ENCODE measurements at regions not wholly inside any gene's neighbourhood (a gene's known extent, or its start where the extent isn't known, plus 50 kb on each side); places are given as distances from the start of the nearest gene placed in this dataset.

DNA sequence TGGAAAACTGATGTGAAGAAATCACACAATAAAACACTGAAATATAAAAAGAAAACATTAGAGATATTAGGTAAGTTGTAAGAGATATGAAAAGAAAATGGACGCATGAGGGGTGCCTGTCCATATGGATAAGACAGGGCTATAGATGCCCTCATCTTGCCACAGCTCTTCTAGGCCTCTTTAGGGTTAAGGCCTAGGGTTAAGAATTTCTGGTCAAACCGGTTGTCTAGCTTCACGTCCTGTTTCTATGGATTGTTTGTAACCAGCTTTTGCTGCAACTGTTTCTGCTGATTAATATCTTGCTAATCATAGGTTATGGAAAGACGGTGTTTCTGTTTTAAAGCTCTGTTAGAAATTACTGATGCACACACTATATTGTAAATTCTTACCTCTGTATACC lies 389.9 kb upstream of the CTNND2 start:
- ATAC-seq (no peak), DNase-seq (no peak)
- Histone ChIP-seq H3K4me1 (no peaks in the 10 kb centered on the region), H3K27ac (no peak overlapping the region), H3K36me3 (replicated peaks in 1 of 2; ENCODE audit: insufficient read depth in 1 of 2, low read depth in 2 of 2) (no peaks in the 10 kb centered on the region), H3K4me3 (no peak overlapping the region), H3K27me3 (no peaks in the 10 kb centered on the region), H3K9me3 (no peaks in the 10 kb centered on the region)
- 54 to 62% methylated on average over 4 of the region's 4 CpGs for WGBS, 2 donors
- TF ChIP-seq CTCF (IDR thresholded peaks at IDR 0.05) (no peak), POLR2A (IDR thresholded peaks at IDR 0.05) (no peak)
- intact Hi-C loops (cut with DNase I), result no loop called here

DNA sequence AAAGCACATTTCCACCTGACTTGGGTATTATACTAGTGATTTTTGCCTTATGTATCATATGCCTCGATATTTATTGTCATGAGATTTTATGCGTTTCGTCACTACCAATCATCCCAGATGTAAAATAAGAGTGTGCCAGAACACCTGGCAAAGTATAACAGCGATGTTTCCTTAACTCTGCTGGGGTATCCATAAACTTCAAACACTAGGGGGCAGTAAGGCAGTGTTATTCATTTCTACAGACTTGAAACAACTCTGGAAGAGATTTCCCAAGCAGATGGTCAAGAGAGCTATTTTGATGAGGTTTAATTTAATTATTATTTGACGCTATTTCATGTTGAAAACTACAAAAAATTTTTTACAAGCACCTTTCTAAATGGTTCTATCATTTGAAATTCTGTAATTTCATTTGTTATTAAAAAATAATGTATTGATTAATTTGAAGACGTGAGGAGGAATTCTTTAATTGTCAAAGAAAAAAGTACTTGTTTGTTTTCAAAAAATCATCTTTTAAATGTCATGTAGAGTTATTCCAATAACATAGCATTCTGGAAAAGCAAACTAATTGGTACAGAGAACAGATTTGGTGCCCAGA lies 388.5 kb upstream of the CTNND2 start:
- no peaks in the 10 kb centered on the region for H3K4me1 ChIP-seq
- DNase-seq (no peak), ATAC-seq (no peak)
- no peak overlapping the region for H3K27ac ChIP-seq
- H3K9me3 ChIP-seq, result no peaks in the 10 kb centered on the region
- H3K27me3 ChIP-seq, result no peaks in the 10 kb centered on the region
- no peaks in the 10 kb centered on the region for H3K36me3 ChIP-seq (replicated peaks in 1 of 2; ENCODE audit: insufficient read depth in 1 of 2, low read depth in 2 of 2)
- TF ChIP-seq CTCF (IDR thresholded peaks at IDR 0.05), result peak in 5 of 7 experiments; percentile 16 to 37 (median 24)
- no peak for TF ChIP-seq POLR2A (IDR thresholded peaks at IDR 0.05)
- intact Hi-C loops (cut with DNase I), result no loop called here
- WGBS, 2 donors, result 28 to 30% methylated on average over 6 of the region's 6 CpGs
- H3K4me3 ChIP-seq, result no peak overlapping the region

DNA sequence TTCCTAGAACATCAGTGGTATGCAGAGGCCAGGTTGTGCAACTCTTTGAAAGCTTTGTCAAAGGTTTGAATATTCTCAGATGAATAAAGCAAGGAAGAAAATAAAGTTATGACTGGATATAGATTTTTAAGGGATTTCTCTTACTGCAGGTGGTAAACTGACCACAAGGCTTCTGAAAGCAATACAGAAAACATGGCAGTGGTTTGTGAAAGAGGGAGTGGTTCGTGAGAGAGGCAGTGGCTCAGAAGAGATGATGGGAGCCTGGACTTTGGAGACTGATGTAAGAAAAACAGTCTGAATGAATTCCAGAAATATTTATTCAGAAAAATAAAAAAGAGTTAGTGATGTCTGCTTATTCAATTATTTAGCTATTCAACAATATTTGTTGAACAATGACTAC lies 380.4 kb upstream of the CTNND2 start:
- 38 to 44% methylated on average over 1 of the region's 1 CpG for WGBS, 2 donors
- intact Hi-C loops (cut with DNase I), result no loop called here
- ATAC-seq (no peak), DNase-seq (no peak)
- Histone ChIP-seq H3K9me3 (no peaks in the 10 kb centered on the region), H3K27ac (no peak overlapping the region), H3K4me3 (no peak overlapping the region), H3K36me3 (replicated peaks in 1 of 2; ENCODE audit: insufficient read depth in 1 of 2, low read depth in 2 of 2) (no peaks in the 10 kb centered on the region), H3K27me3 (no peaks in the 10 kb centered on the region), H3K4me1 (no peaks in the 10 kb centered on the region)
- no peak for TF ChIP-seq POLR2A (IDR thresholded peaks at IDR 0.05)
- no peak for TF ChIP-seq CTCF (IDR thresholded peaks at IDR 0.05)

DNA sequence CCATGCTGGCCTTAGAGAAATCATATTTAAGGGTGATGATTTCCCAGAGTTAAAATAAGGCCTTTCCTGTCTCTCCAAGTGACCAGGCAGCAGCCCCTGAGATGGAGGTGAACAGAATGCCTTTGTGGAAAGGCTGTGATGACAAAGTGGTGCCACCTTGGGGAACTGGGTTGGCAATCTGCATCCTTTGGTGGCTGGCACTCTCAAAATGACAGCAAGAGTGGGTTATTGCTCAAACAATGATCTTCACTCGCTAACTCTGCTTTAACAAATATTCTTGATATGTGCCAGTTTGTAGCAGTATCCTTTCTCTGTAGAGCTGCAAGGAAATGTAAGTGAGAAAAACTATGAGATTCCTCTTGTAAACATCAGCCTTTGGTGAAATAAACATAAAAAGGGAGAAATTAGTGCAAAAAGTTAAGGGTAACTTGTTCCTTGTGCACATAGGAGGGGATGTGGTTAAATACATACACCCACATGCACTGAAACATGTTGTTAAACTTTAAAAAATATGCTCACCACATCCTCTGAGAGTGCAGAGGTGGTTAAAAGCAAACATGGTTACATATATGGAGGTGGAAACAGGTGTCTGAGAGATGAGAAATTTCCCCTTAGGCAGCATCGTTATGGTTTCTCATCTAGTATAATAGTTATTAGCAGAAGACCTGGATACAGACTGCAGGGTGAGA lies 373.4 kb upstream of the CTNND2 start:
- TF ChIP-seq POLR2A (IDR thresholded peaks at IDR 0.05), result no peak
- H3K4me3 ChIP-seq, result no peak overlapping the region
- H3K36me3 ChIP-seq (replicated peaks in 1 of 2; ENCODE audit: insufficient read depth in 1 of 2, low read depth in 2 of 2), result no peaks in the 10 kb centered on the region
- ATAC-seq (no peak), DNase-seq (no peak)
- no peaks in the 10 kb centered on the region for H3K4me1 ChIP-seq
- no peak overlapping the region for H3K27ac ChIP-seq
- intact Hi-C loops (cut with DNase I), result no loop called here
- H3K27me3 ChIP-seq, result no peaks in the 10 kb centered on the region
- WGBS, 2 donors, result 59 to 60% methylated on average over 2 of the region's 2 CpGs
- no peaks in the 10 kb centered on the region for H3K9me3 ChIP-seq

DNA sequence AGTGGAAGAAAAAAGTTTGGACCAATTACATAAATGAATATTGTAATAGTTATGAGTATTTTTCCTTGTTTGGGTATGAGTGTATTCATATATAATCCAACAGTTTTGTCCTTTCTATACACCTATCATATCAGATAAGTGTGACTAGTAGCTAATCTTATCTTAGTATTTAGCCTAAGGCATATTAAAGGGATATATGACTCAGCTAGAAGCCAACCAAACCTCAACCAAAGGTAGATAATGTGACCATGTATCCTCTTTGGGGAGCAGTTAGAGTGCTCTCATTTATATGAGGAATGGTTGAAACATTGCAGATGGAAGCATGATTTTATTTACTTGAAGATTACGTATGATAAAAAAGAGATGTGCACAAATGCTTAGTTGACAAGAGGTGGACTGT lies 370.0 kb upstream of the CTNND2 start:
- H3K27me3 ChIP-seq, result no peaks in the 10 kb centered on the region
- DNase-seq, result no peak
- no peak overlapping the region for H3K4me3 ChIP-seq
- ATAC-seq, result no peak
- 36 to 58% methylated on average over 1 of the region's 1 CpG for WGBS, 2 donors
- no peaks in the 10 kb centered on the region for H3K36me3 ChIP-seq (replicated peaks in 1 of 2; ENCODE audit: insufficient read depth in 1 of 2, low read depth in 2 of 2)
- TF ChIP-seq CTCF (IDR thresholded peaks at IDR 0.05) (no peak), POLR2A (IDR thresholded peaks at IDR 0.05) (no peak)
- H3K27ac ChIP-seq, result no peak overlapping the region
- intact Hi-C loops (cut with DNase I), result no loop called here
- H3K9me3 ChIP-seq, result no peaks in the 10 kb centered on the region
- no peaks in the 10 kb centered on the region for H3K4me1 ChIP-seq

Measured in body of pancreas (tissue), 4 donors.